OCI-LY3 (cell line): ENCODE measurements at regions not wholly inside any gene's neighbourhood (a gene's known extent, or its start where the extent isn't known, plus 50 kb on each side); places are given as distances from the start of the nearest gene placed in this dataset.

Experiments used
- H2AFZ ChIP-seq: fragments of 200-600, 300-600 bp; shearing (Covaris generic); 2 replicates; pipeline ENCODE4 v1.6.0; 2014; ENCODE audit warnings: antibody characterized with exemption, low read depth, low read length
- H3K27ac ChIP-seq: fragments of 200-600, 300-600 bp; sonication (generic); 2 replicates; pipeline ENCODE4 v1.5.1; 2014; ENCODE audit warnings: mild to moderate bottlenecking, low read length, moderate library complexity, mixed read lengths
- H3K27me3 ChIP-seq: fragments of 200-600, 300-600 bp; sonication (generic); 2 replicates; pipeline ENCODE4 v1.6.1; 2014; ENCODE audit warnings: low read depth, low read length, mixed read lengths
- H3K36me3 ChIP-seq: fragments of 200-600, 300-600 bp; sonication (generic); replicated peaks from 2 replicates; pipeline ENCODE3; 2014; ENCODE audit warnings: low read depth, low read length, mixed read lengths
- H3K4me1 ChIP-seq: fragments of 300-600, 200-600 bp; sonication (generic); 2 replicates; pipeline ENCODE4 v1.6.1; 2014; ENCODE audit warnings: low read length, mixed read lengths
- H3K4me2 ChIP-seq: fragments of 200-600, 300-600 bp; sonication (generic); 2 replicates; pipeline ENCODE4 v1.6.1; 2014; ENCODE audit warnings: low read length, mixed read lengths
- H3K4me3 ChIP-seq: fragments of 300-600, 200-600 bp; sonication (generic); 2 replicates; pipeline ENCODE4 v1.5.1; 2014; ENCODE audit warnings: antibody characterized with exemption, mild to moderate bottlenecking, low read length, moderate library complexity
- H3K79me2 ChIP-seq: fragments of 300-600, 200-600 bp; shearing (Covaris generic); 2 replicates; pipeline ENCODE4 v1.6.1; 2014; ENCODE audit warnings: mild to moderate bottlenecking, low read length, mixed read lengths
- H3K9ac ChIP-seq: fragments of 300-600, 200-600 bp; shearing (Covaris generic); 2 replicates; pipeline ENCODE4 v1.6.0; 2014; ENCODE audit warnings: mild to moderate bottlenecking, low read length, moderate library complexity
- H3K9me3 ChIP-seq: fragments of 200-600, 300-600 bp; shearing (Covaris generic); 2 replicates; pipeline ENCODE4 v1.6.1; 2014; ENCODE audit warnings: low read length, mixed read lengths; ENCODE audit not compliant: insufficient read depth
- H4K20me1 ChIP-seq: fragments of 200-600, 300-600 bp; sonication (generic); 2 replicates; pipeline ENCODE4 v1.6.1; 2016; ENCODE audit warnings: low read length, mixed read lengths; ENCODE audit not compliant: insufficient read depth
- EZH2phosphoT487 ChIP-seq: fragments of 200-600 bp; shearing (Covaris generic); IDR thresholded peaks from 2 replicates; pipeline ENCODE4 v1.6.1; 2018; ENCODE audit warnings: antibody characterized with exemption, mixed run types, low read depth
- TF ChIP-seq, protein P1 (sequence below): fragments of 200-600, 300-600 bp; sonication (generic); IDR thresholded peaks from 2 replicates; pipeline ENCODE4 v1.5.1; 2014; ENCODE audit warnings: antibody characterized with exemption, low read length, low read depth

DNA sequence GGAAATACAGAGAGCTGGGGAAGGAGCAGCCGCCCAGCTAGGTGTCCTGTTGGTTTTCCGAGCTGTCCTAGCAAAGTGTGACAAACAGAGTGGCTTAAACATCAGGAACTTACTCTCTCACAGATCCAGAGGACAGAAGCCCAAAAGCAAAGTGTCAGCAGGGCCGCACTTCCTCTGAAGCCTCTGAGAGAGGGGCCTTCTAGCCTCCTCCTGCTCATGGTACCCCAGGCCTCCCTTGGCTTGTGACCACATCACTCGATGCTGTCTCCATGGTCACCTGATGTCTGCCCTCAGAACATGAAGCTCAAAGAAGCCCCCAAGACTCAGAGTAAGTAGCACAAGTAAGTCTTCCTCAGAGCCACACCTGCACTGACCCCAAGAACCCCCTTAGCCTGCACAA, 650.5 kb upstream of the ID2 start:
- H3K27me3 ChIP-seq, result peaks cover 18% of the 10 kb centered on the region
- H3K4me3 ChIP-seq, result no peak overlapping the region
- H3K36me3 ChIP-seq, result no peaks in the 10 kb centered on the region
- no peak overlapping the region for H3K9ac ChIP-seq
- peak overlapping the region; percentile 12 for H3K4me2 ChIP-seq
- peaks cover 26% of the 10 kb centered on the region for H3K4me1 ChIP-seq
- no peaks in the 10 kb centered on the region for H3K79me2 ChIP-seq
- TF ChIP-seq, protein P1, sequence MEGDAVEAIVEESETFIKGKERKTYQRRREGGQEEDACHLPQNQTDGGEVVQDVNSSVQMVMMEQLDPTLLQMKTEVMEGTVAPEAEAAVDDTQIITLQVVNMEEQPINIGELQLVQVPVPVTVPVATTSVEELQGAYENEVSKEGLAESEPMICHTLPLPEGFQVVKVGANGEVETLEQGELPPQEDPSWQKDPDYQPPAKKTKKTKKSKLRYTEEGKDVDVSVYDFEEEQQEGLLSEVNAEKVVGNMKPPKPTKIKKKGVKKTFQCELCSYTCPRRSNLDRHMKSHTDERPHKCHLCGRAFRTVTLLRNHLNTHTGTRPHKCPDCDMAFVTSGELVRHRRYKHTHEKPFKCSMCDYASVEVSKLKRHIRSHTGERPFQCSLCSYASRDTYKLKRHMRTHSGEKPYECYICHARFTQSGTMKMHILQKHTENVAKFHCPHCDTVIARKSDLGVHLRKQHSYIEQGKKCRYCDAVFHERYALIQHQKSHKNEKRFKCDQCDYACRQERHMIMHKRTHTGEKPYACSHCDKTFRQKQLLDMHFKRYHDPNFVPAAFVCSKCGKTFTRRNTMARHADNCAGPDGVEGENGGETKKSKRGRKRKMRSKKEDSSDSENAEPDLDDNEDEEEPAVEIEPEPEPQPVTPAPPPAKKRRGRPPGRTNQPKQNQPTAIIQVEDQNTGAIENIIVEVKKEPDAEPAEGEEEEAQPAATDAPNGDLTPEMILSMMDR, result no peak
- TF ChIP-seq EZH2phosphoT487, result no peak
- H2AFZ ChIP-seq, result peak overlapping the region; percentile 61
- H4K20me1 ChIP-seq, result no peaks in the 10 kb centered on the region
- H3K27ac ChIP-seq, result no peak overlapping the region
- H3K9me3 ChIP-seq, result no peaks in the 10 kb centered on the region

DNA sequence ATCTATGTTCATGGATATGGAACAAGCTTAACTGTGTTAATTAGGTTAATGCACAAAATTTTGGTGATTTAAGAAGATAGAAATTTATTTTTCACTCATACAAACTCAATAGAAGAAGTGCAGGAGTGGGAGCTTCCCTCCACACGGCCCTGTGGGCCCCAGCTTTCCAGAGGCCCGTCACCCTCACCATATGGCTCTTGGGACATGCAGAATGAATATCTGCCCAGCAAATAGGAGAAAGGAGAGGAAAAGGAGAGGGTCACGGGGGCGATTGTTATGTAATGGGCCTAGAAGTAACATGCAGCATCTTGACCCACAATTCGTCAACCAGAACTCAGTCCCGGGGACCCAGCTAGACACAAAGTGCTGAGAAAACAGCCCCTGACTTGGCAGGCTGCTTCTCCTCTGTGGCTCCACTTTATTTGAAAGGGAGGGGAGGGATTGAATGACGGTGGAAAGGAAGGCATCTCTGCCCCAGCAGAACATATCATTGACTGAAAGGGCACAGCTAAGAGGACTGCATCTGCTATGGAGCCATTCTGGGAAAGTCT, 648.2 kb upstream of the ID2 start:
- no peak overlapping the region for H3K4me3 ChIP-seq
- H3K79me2 ChIP-seq, result no peaks in the 10 kb centered on the region
- no peaks in the 10 kb centered on the region for H4K20me1 ChIP-seq
- H3K4me2 ChIP-seq, result no peak overlapping the region
- H3K4me1 ChIP-seq, result peaks cover 29% of the 10 kb centered on the region
- H3K9me3 ChIP-seq, result no peaks in the 10 kb centered on the region
- TF ChIP-seq, protein P1, result no peak
- TF ChIP-seq EZH2phosphoT487, result no peak
- peaks cover 18% of the 10 kb centered on the region for H3K27me3 ChIP-seq
- no peak overlapping the region for H3K9ac ChIP-seq
- H3K36me3 ChIP-seq, result no peaks in the 10 kb centered on the region
- H3K27ac ChIP-seq, result no peak overlapping the region
- no peak overlapping the region for H2AFZ ChIP-seq

DNA sequence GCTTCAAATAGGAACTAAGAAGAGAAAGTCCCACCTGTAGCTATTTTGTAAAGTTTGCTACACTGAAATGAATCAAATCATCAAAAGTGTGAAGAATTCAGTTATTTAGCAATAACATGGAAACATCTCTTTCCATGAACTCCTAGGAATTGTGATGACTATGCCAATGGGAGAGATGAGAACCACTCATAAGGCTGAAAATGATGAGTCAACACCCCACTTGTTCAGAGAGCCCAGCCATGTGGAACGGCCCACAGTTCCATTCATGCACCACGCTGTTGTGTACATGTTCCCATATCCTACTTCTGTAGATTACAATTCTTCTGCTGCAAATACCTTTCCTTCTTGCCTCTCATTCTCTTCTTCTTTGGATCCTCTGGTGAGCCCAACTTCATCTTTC, 645.5 kb upstream of the ID2 start:
- Histone ChIP-seq H3K36me3 (no peaks in the 10 kb centered on the region), H3K27ac (no peak overlapping the region), H3K4me3 (no peak overlapping the region), H3K4me2 (no peak overlapping the region), H3K27me3 (peaks cover 3% of the 10 kb centered on the region; the same call in 1 of the 2 replicates), H3K9ac (no peak overlapping the region), H4K20me1 (no peaks in the 10 kb centered on the region), H3K79me2 (no peaks in the 10 kb centered on the region), H3K9me3 (no peaks in the 10 kb centered on the region), H2AFZ (no peak overlapping the region), H3K4me1 (peaks cover 21% of the 10 kb centered on the region)
- no peak for TF ChIP-seq EZH2phosphoT487
- TF ChIP-seq, protein P1, result no peak

DNA sequence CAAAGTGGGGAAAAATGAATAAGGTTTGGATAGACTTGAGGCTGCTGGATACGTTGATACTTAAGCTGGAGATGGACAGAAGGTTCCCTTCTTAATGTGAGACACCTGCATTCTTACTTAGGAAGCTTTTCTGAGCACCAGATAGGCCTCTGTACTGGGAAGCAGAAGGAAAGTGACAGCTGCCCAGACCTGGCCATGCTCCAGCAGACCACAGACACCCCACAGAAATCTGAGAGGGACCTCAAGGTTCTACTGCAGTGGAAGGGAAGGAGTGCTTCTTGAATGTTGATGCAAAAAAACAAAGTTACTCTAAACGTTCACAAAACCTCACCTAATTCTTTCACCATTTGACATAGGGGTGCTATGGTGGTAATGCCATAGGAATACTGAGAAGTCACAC, 642.1 kb upstream of the ID2 start:
- no peak overlapping the region for H3K9ac ChIP-seq
- peaks cover 4% of the 10 kb centered on the region for H3K9me3 ChIP-seq
- H3K36me3 ChIP-seq, result no peaks in the 10 kb centered on the region
- no peak overlapping the region for H3K27ac ChIP-seq
- peaks cover 13% of the 10 kb centered on the region for H3K4me1 ChIP-seq
- TF ChIP-seq, protein P1, result no peak
- TF ChIP-seq EZH2phosphoT487, result no peak
- H2AFZ ChIP-seq, result no peak overlapping the region
- no peak overlapping the region for H3K4me3 ChIP-seq
- no peak overlapping the region for H3K4me2 ChIP-seq
- H3K27me3 ChIP-seq, result no peaks in the 10 kb centered on the region; the same call in 1 of the 2 replicates
- no peaks in the 10 kb centered on the region for H3K79me2 ChIP-seq
- H4K20me1 ChIP-seq, result no peaks in the 10 kb centered on the region
